HG03457 (cell line): ENCODE measurements at regions not wholly inside any gene's neighbourhood (a gene's known extent, or its start where the extent isn't known, plus 50 kb on each side); places are given as distances from the start of the nearest gene placed in this dataset.

Experiments
- ATAC-seq: cut with Tn5 transposase; IDR thresholded peaks from one replicate; pipeline ENCODE4 v1.9.1; 2021; ENCODE audit warnings: moderate number of reproducible peaks; ENCODE audit not compliant: unreplicated experiment

GRCh38 chr6:91681296-91681695, 1094.4 kb upstream of the MAP3K7 start:
- no peak for ATAC-seq

- no peak for ATAC-seq
Observed at GRCh38 chr6:91678679-91679446, 1092.0 kb upstream of the MAP3K7 start.

GRCh38 chr6:91672201-91672600, 1085.3 kb upstream of the MAP3K7 start:
- no peak for ATAC-seq

- ATAC-seq = no peak
Observed at GRCh38 chr6:91669871-91670268, 1083.0 kb upstream of the MAP3K7 start.

GRCh38 chr6:91669154-91669870, 1082.4 kb upstream of the MAP3K7 start:
- ATAC-seq = no peak

- no peak for ATAC-seq
Observed at GRCh38 chr6:91667596-91667995, 1080.7 kb upstream of the MAP3K7 start.

GRCh38 chr6:91664327-91664959, 1077.6 kb upstream of the MAP3K7 start:
- ATAC-seq = no peak

- no peak for ATAC-seq
Observed at GRCh38 chr6:91660893-91661292, 1074.0 kb upstream of the MAP3K7 start.

- no peak for ATAC-seq
Observed at GRCh38 chr6:91659891-91660290, 1073.0 kb upstream of the MAP3K7 start.

- ATAC-seq = no peak
Observed at GRCh38 chr6:91654793-91655192, 1067.9 kb upstream of the MAP3K7 start.

GRCh38 chr6:91654357-91654756, 1067.5 kb upstream of the MAP3K7 start:
- no peak for ATAC-seq

- ATAC-seq = no peak
Observed at GRCh38 chr6:91653895-91654294, 1067.0 kb upstream of the MAP3K7 start.

GRCh38 chr6:91653076-91653723, 1066.3 kb upstream of the MAP3K7 start:
- ATAC-seq = no peak

GRCh38 chr6:91646649-91647048, 1059.8 kb upstream of the MAP3K7 start:
- no peak for ATAC-seq

GRCh38 chr6:91645811-91646210, 1058.9 kb upstream of the MAP3K7 start:
- no peak for ATAC-seq

- ATAC-seq = no peak
Observed at GRCh38 chr6:91637217-91637616, 1050.3 kb upstream of the MAP3K7 start.

- ATAC-seq = no peak
Observed at GRCh38 chr6:91634791-91635190, 1047.9 kb upstream of the MAP3K7 start.

GRCh38 chr6:91633374-91634111, 1046.7 kb upstream of the MAP3K7 start:
- no peak for ATAC-seq

- no peak for ATAC-seq
Observed at GRCh38 chr6:91632308-91632707, 1045.4 kb upstream of the MAP3K7 start.

GRCh38 chr6:91631227-91631626, 1044.4 kb upstream of the MAP3K7 start:
- ATAC-seq = no peak

GRCh38 chr6:91626911-91627310, 1040.0 kb upstream of the MAP3K7 start:
- ATAC-seq = no peak
